Vagina (tissue), 2 donors: ENCODE measurements at regions not wholly inside any gene's neighbourhood (a gene's known extent, or its start where the extent isn't known, plus 50 kb on each side); places are given as distances from the start of the nearest gene placed in this dataset.

ENCODE experiments used
- DNase-seq, 2 donors: peaks; one replicate each; pipeline ENCODE4 v3.0.0-alpha.2; 2017; ENCODE audit errors: extremely low spot score in 2 of 2
- H3K27ac ChIP-seq: fragments of 200-600 bp; sonication (generic); one replicate; pipeline ENCODE4 v1.5.1; 2019
- H3K27me3 ChIP-seq: fragments of 200-600 bp; sonication (generic); one replicate; pipeline ENCODE4 v1.5.1; 2019
- H3K36me3 ChIP-seq, 2 donors: fragments of 200-600 bp; sonication (generic); one replicate each; pipeline ENCODE4 v1.5.1; 2017 to 2019
- H3K4me1 ChIP-seq: fragments of 200-600 bp; sonication (generic); one replicate; pipeline ENCODE4 v1.5.1; 2019
- H3K4me3 ChIP-seq, 2 donors: fragments of 200-600 bp; sonication (generic); 1 replicate in 1 of 2; 2 replicates in 1 of 2; pipeline ENCODE4 v1.5.1; 2016 to 2019
- H3K9me3 ChIP-seq: fragments of 200-600 bp; sonication (generic); one replicate; pipeline ENCODE4 v1.5.1; 2019
- CTCF ChIP-seq, 3 experiments: fragments of 450-650 bp in 2 of 3; fragments of 200-600 bp in 1 of 3; sonication (generic) in 1 of 3; IDR thresholded peaks; one replicate each; pipeline ENCODE4 v1.5.1; 2017 to 2019; ENCODE audit warnings: antibody characterized with exemption in 3 of 3, mild to moderate bottlenecking in 2 of 3, moderate library complexity in 2 of 3
- POLR2A ChIP-seq, 2 donors: fragments of 450-650 bp; IDR thresholded peaks; one replicate each; pipeline ENCODE4 v1.6.1; 2017; ENCODE audit warnings: antibody characterized with exemption in 2 of 2, mild to moderate bottlenecking in 2 of 2, moderate library complexity in 2 of 2
- POLR2AphosphoS5 ChIP-seq, 2 donors: sonication (generic); formaldehyde crosslinking; IDR thresholded peaks; one replicate each; pipeline ENCODE4 v1.9.0; 2017; ENCODE audit warnings: antibody characterized with exemption in 2 of 2, mild to moderate bottlenecking in 2 of 2, low read depth in 1 of 2; ENCODE audit not compliant: insufficient read depth in 1 of 2
- intact Hi-C: fragments of 100-400 bp; cut with DNase I; formaldehyde crosslinking; loops from one replicate; pipeline ENCODE4 v1.15.1; 2023

GRCh38 chr20:4635781-4636180, 50.5 kb upstream of the PRNP start:
- H3K4me1 ChIP-seq = no peaks in the 10 kb centered on the region
- no peaks in the 10 kb centered on the region for H3K9me3 ChIP-seq
- H3K27me3 ChIP-seq = no peaks in the 10 kb centered on the region
- no peak overlapping the region for H3K4me3 ChIP-seq
- no peaks in the 10 kb centered on the region for H3K36me3 ChIP-seq
- TF ChIP-seq CTCF (IDR thresholded peaks at IDR 0.05) = no peak
- TF ChIP-seq POLR2A (IDR thresholded peaks at IDR 0.05) = no peak
- TF ChIP-seq POLR2AphosphoS5 (IDR thresholded peaks at IDR 0.05; ENCODE audit: insufficient read depth in 1 of 2, low read depth in 1 of 2) = no peak
- DNase-seq = no peak
- intact Hi-C loops = no loop called here
- H3K27ac ChIP-seq = no peak overlapping the region

- Histone ChIP-seq H3K27ac (no peak overlapping the region), H3K4me3 (no peak overlapping the region), H3K36me3 (no peaks in the 10 kb centered on the region), H3K27me3 (no peaks in the 10 kb centered on the region), H3K4me1 (no peaks in the 10 kb centered on the region), H3K9me3 (no peaks in the 10 kb centered on the region)
- no peak for DNase-seq
- intact Hi-C loops = no loop called here
- TF ChIP-seq POLR2AphosphoS5 (IDR thresholded peaks at IDR 0.05; ENCODE audit: insufficient read depth in 1 of 2, low read depth in 1 of 2) = no peak
- no peak for TF ChIP-seq CTCF (IDR thresholded peaks at IDR 0.05)
- TF ChIP-seq POLR2A (IDR thresholded peaks at IDR 0.05) = no peak
These were observed 50.9 kb upstream of the PRNP start for GRCh38 chr20:4635342-4635741.

- H3K27me3 ChIP-seq = no peaks in the 10 kb centered on the region
- no peak for TF ChIP-seq POLR2AphosphoS5 (IDR thresholded peaks at IDR 0.05; ENCODE audit: insufficient read depth in 1 of 2, low read depth in 1 of 2)
- TF ChIP-seq CTCF (IDR thresholded peaks at IDR 0.05) = no peak
- TF ChIP-seq POLR2A (IDR thresholded peaks at IDR 0.05) = no peak
- H3K9me3 ChIP-seq = no peaks in the 10 kb centered on the region
- no peak overlapping the region for H3K4me3 ChIP-seq
- intact Hi-C loops = no loop called here
- no peaks in the 10 kb centered on the region for H3K4me1 ChIP-seq
- DNase-seq = no peak
- H3K27ac ChIP-seq = no peak overlapping the region
- H3K36me3 ChIP-seq = no peaks in the 10 kb centered on the region
These were observed 52.5 kb upstream of the PRNP start for GRCh38 chr20:4633780-4634179.

- Histone ChIP-seq H3K27ac (no peak overlapping the region), H3K36me3 (no peaks in the 10 kb centered on the region), H3K27me3 (no peaks in the 10 kb centered on the region), H3K9me3 (no peaks in the 10 kb centered on the region), H3K4me1 (no peaks in the 10 kb centered on the region), H3K4me3 (no peak overlapping the region)
- TF ChIP-seq CTCF (IDR thresholded peaks at IDR 0.05) = no peak
- no peak for TF ChIP-seq POLR2AphosphoS5 (IDR thresholded peaks at IDR 0.05; ENCODE audit: insufficient read depth in 1 of 2, low read depth in 1 of 2)
- no peak for TF ChIP-seq POLR2A (IDR thresholded peaks at IDR 0.05)
- DNase-seq = no peak
- intact Hi-C loops = no loop called here
These were observed 52.9 kb upstream of the PRNP start for GRCh38 chr20:4633379-4633778.

- intact Hi-C loops = no loop called here
- no peaks in the 10 kb centered on the region for H3K9me3 ChIP-seq
- no peak for TF ChIP-seq POLR2AphosphoS5 (IDR thresholded peaks at IDR 0.05; ENCODE audit: insufficient read depth in 1 of 2, low read depth in 1 of 2)
- TF ChIP-seq CTCF (IDR thresholded peaks at IDR 0.05) = no peak
- TF ChIP-seq POLR2A (IDR thresholded peaks at IDR 0.05) = no peak
- no peak for DNase-seq
- H3K4me1 ChIP-seq = no peaks in the 10 kb centered on the region
- no peaks in the 10 kb centered on the region for H3K36me3 ChIP-seq
- H3K27ac ChIP-seq = no peak overlapping the region
- no peak overlapping the region for H3K4me3 ChIP-seq
- no peaks in the 10 kb centered on the region for H3K27me3 ChIP-seq
These were observed 53.4 kb upstream of the PRNP start for GRCh38 chr20:4632876-4633275.
